Panc1 (cell line): ENCODE measurements at regions not wholly inside any gene's neighbourhood (a gene's known extent, or its start where the extent isn't known, plus 50 kb on each side); places are given as distances from the start of the nearest gene placed in this dataset.

Source experiments
- ATAC-seq: fragments of 200-7000 bp; cut with Tn5 transposase; 2 replicates; pipeline ENCODE4 v1.9.1; 2020; ENCODE audit warnings: mild to moderate bottlenecking, moderate library complexity
- BruUV-seq: library from RNA; stranded (reverse); fragments of 400-500 nt; replicated peaks from 2 replicates; lab custom pipeline; 2021; lab: Mats Ljungman, UMichigan
- CTCF ChIA-PET: fragments of 300-600 bp; sonication (Branson Sonifier 250); formaldehyde crosslinking; loops from one replicate; lab custom pipeline; 2022; ENCODE audit warnings: antibody characterized with exemption; lab: Charles Lee
- POLR2A ChIA-PET: fragments of 300-600 bp; sonication (Branson Sonifier 250); formaldehyde crosslinking; loops from one replicate; lab custom pipeline; 2022; ENCODE audit warnings: antibody characterized with exemption; lab: Charles Lee
- DNase-seq: peaks from one replicate; pipeline ENCODE4 v3.0.0-alpha.2; 2010; ENCODE audit warnings: low read depth, low spot score
- H3K27ac ChIP-seq: 2 replicates; pipeline ENCODE4 v1.5.1; 2011; ENCODE audit warnings: mild to moderate bottlenecking, low read length, inconsistent platforms
- H3K27me3 ChIP-seq: fragments of 200-500 bp; sonication (Bioruptor generic); 2 replicates; pipeline ENCODE4 v1.6.0; 2014; ENCODE audit warnings: low read length, inconsistent platforms; ENCODE audit not compliant: control insufficient read depth, insufficient read depth
- H3K36me3 ChIP-seq: fragments of 200-500 bp; sonication (Bioruptor generic); 2 replicates; pipeline ENCODE4 v1.5.1; 2014; ENCODE audit warnings: inconsistent platforms, mild to moderate bottlenecking, low read length, moderate library complexity; ENCODE audit not compliant: control insufficient read depth, insufficient read depth
- H3K4me1 ChIP-seq: 2 replicates; pipeline ENCODE4 v1.5.1; 2011; ENCODE audit warnings: inconsistent platforms, mild to moderate bottlenecking, low read length, moderate library complexity; ENCODE audit not compliant: control insufficient read depth, insufficient read depth
- H3K4me3 ChIP-seq, 2 experiments: 2 replicates each; pipeline ENCODE4 v1.5.1; 2011 to 2012; ENCODE audit warnings: low read depth in 2 of 2, low read length in 2 of 2, mild to moderate bottlenecking in 2 of 2, inconsistent platforms in 1 of 2, moderate library complexity in 1 of 2
- H3K9me3 ChIP-seq: fragments of 200-500 bp; sonication (Bioruptor generic); 2 replicates; pipeline ENCODE4 v1.5.1; 2014; ENCODE audit warnings: low read depth, mild to moderate bottlenecking, inconsistent platforms, low read length, moderate library complexity; ENCODE audit not compliant: control insufficient read depth, insufficient read depth
- POLR2AphosphoS5 ChIP-seq: IDR thresholded peaks from 2 replicates; pipeline ENCODE4 v1.6.1; 2012; ENCODE audit warnings: mild to moderate bottlenecking, low read depth, low read length, moderate library complexity
- SIN3A ChIP-seq: IDR thresholded peaks from 2 replicates; pipeline ENCODE4 v1.6.1; 2012; ENCODE audit warnings: low read depth, mild to moderate bottlenecking, low read length, moderate library complexity, borderline replicate concordance; ENCODE audit not compliant: insufficient read depth
- TCF7L2 ChIP-seq: IDR thresholded peaks from 2 replicates; pipeline ENCODE4 v1.6.1; 2011; ENCODE audit warnings: mild to moderate bottlenecking, low read depth, low read length, inconsistent platforms
- in situ Hi-C: cut with HindIII; loops from 2 replicates; pipeline ENCODE4 v1.10.0; 2016; ENCODE audit warnings: low sequenced_read_pairs, low pct_unique_long_range_greater_than_20kb
- intact Hi-C: fragments of 100-400 bp; cut with micrococcal nuclease; formaldehyde crosslinking; loops from one replicate; pipeline ENCODE4 v1.10.0; 2022; ENCODE audit not compliant: unreplicated experiment
- TF ChIP-seq, protein P1 (sequence below): fragments of 450-650 bp; IDR thresholded peaks from 2 replicates; pipeline ENCODE4 v1.5.1; 2017; ENCODE audit warnings: mild to moderate bottlenecking
- TF ChIP-seq, protein P2 (sequence below), 2 experiments: IDR thresholded peaks; 2 replicates each; pipeline ENCODE4 v1.6.1; 2011 to 2012; ENCODE audit warnings: low read depth in 2 of 2, control low read depth in 1 of 2, low read length in 1 of 2, mild to moderate bottlenecking in 1 of 2, moderate library complexity in 1 of 2; ENCODE audit not compliant: insufficient read depth in 1 of 2

DNA sequence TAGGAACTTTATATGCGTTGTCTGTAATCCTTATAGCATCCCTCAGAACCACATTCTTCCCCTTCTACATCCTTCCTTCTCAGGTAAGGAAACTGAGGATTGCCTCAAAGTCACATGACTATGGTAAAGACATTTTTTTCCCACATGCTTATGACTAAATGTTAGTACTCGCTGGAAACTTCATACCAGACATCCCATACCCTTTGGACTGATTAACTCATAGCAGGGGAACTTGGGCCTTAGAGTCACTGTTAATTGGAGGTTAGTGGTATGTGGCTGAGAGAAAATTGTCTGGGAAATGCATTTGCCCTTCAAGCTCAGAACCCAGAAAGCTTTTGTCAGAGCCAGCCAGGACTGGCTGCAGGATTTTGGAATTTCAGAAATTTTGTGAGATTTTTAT lies 155.0 kb downstream of the RELL1 start:
- Histone ChIP-seq H3K4me1 (no peaks in the 10 kb centered on the region), H3K27me3 (no peaks in the 10 kb centered on the region), H3K27ac (no peak overlapping the region), H3K36me3 (no peaks in the 10 kb centered on the region), H3K4me3 (no peak overlapping the region), H3K9me3 (no peaks in the 10 kb centered on the region)
- TF ChIP-seq POLR2AphosphoS5 = no peak
- TF ChIP-seq, protein P1, sequence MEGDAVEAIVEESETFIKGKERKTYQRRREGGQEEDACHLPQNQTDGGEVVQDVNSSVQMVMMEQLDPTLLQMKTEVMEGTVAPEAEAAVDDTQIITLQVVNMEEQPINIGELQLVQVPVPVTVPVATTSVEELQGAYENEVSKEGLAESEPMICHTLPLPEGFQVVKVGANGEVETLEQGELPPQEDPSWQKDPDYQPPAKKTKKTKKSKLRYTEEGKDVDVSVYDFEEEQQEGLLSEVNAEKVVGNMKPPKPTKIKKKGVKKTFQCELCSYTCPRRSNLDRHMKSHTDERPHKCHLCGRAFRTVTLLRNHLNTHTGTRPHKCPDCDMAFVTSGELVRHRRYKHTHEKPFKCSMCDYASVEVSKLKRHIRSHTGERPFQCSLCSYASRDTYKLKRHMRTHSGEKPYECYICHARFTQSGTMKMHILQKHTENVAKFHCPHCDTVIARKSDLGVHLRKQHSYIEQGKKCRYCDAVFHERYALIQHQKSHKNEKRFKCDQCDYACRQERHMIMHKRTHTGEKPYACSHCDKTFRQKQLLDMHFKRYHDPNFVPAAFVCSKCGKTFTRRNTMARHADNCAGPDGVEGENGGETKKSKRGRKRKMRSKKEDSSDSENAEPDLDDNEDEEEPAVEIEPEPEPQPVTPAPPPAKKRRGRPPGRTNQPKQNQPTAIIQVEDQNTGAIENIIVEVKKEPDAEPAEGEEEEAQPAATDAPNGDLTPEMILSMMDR = no peak
- no peak for TF ChIP-seq SIN3A
- TF ChIP-seq, protein P2, sequence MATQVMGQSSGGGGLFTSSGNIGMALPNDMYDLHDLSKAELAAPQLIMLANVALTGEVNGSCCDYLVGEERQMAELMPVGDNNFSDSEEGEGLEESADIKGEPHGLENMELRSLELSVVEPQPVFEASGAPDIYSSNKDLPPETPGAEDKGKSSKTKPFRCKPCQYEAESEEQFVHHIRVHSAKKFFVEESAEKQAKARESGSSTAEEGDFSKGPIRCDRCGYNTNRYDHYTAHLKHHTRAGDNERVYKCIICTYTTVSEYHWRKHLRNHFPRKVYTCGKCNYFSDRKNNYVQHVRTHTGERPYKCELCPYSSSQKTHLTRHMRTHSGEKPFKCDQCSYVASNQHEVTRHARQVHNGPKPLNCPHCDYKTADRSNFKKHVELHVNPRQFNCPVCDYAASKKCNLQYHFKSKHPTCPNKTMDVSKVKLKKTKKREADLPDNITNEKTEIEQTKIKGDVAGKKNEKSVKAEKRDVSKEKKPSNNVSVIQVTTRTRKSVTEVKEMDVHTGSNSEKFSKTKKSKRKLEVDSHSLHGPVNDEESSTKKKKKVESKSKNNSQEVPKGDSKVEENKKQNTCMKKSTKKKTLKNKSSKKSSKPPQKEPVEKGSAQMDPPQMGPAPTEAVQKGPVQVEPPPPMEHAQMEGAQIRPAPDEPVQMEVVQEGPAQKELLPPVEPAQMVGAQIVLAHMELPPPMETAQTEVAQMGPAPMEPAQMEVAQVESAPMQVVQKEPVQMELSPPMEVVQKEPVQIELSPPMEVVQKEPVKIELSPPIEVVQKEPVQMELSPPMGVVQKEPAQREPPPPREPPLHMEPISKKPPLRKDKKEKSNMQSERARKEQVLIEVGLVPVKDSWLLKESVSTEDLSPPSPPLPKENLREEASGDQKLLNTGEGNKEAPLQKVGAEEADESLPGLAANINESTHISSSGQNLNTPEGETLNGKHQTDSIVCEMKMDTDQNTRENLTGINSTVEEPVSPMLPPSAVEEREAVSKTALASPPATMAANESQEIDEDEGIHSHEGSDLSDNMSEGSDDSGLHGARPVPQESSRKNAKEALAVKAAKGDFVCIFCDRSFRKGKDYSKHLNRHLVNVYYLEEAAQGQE (IDR thresholded peaks at IDR 0.05; ENCODE audit: insufficient read depth in 1 of 2, low read depth in 2 of 2, low read length in 1 of 2) = no peak
- TF ChIP-seq TCF7L2 = no peak
- BruUV-seq = no TSS peak
- POLR2A ChIA-PET = no interaction called here
- intact Hi-C loops (no loop called here), in situ Hi-C loops (no loop called here)
- CTCF ChIA-PET = interaction anchor here (0.6 kb wide), 1 partner anchor 38 kb away, joined by 9 read pairs; no protein-coding TSS in a partner anchor
- no peak for ATAC-seq
- DNase-seq = no peak

DNA sequence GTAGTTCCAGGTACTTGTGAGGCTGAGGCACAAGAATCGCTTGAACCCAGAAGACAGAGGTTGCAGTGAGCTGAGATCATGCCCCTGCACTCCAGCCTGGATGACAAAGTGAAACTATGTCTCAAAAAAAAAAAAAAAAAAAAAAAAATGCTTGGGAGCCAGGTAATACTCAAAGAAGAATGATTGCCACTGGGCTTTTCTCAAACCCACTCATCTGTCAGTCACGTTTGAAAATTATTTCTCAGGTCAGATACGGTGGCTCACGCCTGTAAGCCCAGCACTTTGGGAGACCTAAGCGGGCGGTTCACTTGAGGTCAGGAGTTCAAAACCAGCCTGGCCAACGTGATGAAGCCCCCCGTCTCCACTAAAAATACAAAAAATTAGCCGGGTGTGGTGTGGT lies 155.7 kb downstream of the RELL1 start:
- intact Hi-C loops (no loop called here), in situ Hi-C loops (no loop called here)
- DNase-seq = no peak
- Histone ChIP-seq H3K4me3 (no peak overlapping the region), H3K9me3 (no peaks in the 10 kb centered on the region), H3K4me1 (no peaks in the 10 kb centered on the region), H3K36me3 (no peaks in the 10 kb centered on the region), H3K27me3 (no peaks in the 10 kb centered on the region), H3K27ac (no peak overlapping the region)
- no peak for ATAC-seq
- CTCF ChIA-PET = no interaction called here
- no peak for TF ChIP-seq POLR2AphosphoS5
- TF ChIP-seq, protein P1 = no peak
- TF ChIP-seq, protein P2 (IDR thresholded peaks at IDR 0.05; ENCODE audit: insufficient read depth in 1 of 2, low read depth in 2 of 2, low read length in 1 of 2) = no peak
- no TSS peak for BruUV-seq
- POLR2A ChIA-PET = no interaction called here
